HCT116 (cell line): ENCODE measurements at regions not wholly inside any gene's neighbourhood (a gene's known extent, or its start where the extent isn't known, plus 50 kb on each side); places are given as distances from the start of the nearest gene placed in this dataset.

Source experiments
- ATAC-seq: fragments of 200-7000 bp; cut with Tn5 transposase; 2 replicates; pipeline ENCODE4 v1.9.1; 2020; ENCODE audit warnings: mild to moderate bottlenecking, moderate library complexity
- BruUV-seq: library from RNA; stranded (reverse); fragments of 400-500 nt; replicated peaks from 2 replicates; lab custom pipeline; 2021; lab: Mats Ljungman, UMichigan
- CTCF ChIA-PET: fragments of 300-600 bp; sonication (Branson Sonifier 250); formaldehyde crosslinking; loops from one replicate; lab custom pipeline; 2021; ENCODE audit warnings: antibody characterized with exemption; lab: Charles Lee
- POLR2A ChIA-PET: fragments of 300-600, 350-600 bp; sonication (Branson Sonifier 250); formaldehyde crosslinking; loops from one replicate; lab custom pipeline; 2021; ENCODE audit warnings: antibody characterized with exemption; lab: Charles Lee
- RAD21 ChIA-PET, 2 experiments: fragments of 300-600 bp; sonication (Branson Sonifier 250); formaldehyde crosslinking; loops; one replicate each; lab custom pipeline; 2023; ENCODE audit warnings: low total read pairs in 2 of 2; ENCODE audit not compliant: uncharacterized antibody in 2 of 2, unreplicated experiment in 2 of 2, low non-redundant PET in 1 of 2; lab: Charles Lee
- DNase-seq: peaks from one replicate; pipeline ENCODE4 v3.0.0-alpha.2; 2010; ENCODE audit warnings: low read depth, low spot score
- H2AFZ ChIP-seq: fragments of 200-600 bp; shearing (Covaris generic), sonication (generic); 2 replicates; pipeline ENCODE4 v1.6.1; 2017; ENCODE audit warnings: low read depth, mixed run types, mixed read lengths, antibody characterized with exemption, low read length; ENCODE audit not compliant: poor library complexity, severe bottlenecking
- H3K27ac ChIP-seq: 2 replicates; pipeline ENCODE4 v1.5.1; 2012; ENCODE audit warnings: low read depth, low read length
- H3K27me3 ChIP-seq: fragments of 200-600 bp; sonication (generic); 2 replicates; pipeline ENCODE4 v1.6.1; 2016; ENCODE audit warnings: mixed run types, low read length, mixed read lengths; ENCODE audit not compliant: insufficient read depth
- H3K36me3 ChIP-seq, 2 experiments: fragments of 200-500 bp in 1 of 2; fragments of 200-600 bp in 1 of 2; sonication (Bioruptor generic) in 1 of 2; sonication (generic) in 1 of 2; 2 replicates each; pipeline versions ENCODE4 v1.5.1 to v1.6.1; 2014 to 2016; ENCODE audit warnings: low read length in 2 of 2, inconsistent platforms in 1 of 2, mixed read lengths in 1 of 2, mixed run types in 1 of 2; ENCODE audit not compliant: insufficient read depth in 2 of 2, control insufficient read depth in 1 of 2
- H3K4me1 ChIP-seq, 2 experiments: fragments of 200-600 bp in 1 of 2; sonication (generic) in 1 of 2; 2 replicates each; pipeline versions ENCODE4 v1.5.1 to v1.6.1; 2012 to 2017; ENCODE audit warnings: low read length in 2 of 2, inconsistent platforms in 1 of 2, mild to moderate bottlenecking in 1 of 2, mixed read lengths in 1 of 2, mixed run types in 1 of 2, moderate library complexity in 1 of 2; ENCODE audit not compliant: insufficient read depth in 2 of 2, control insufficient read depth in 1 of 2
- H3K4me2 ChIP-seq: fragments of 200-600 bp; sonication (generic); 2 replicates; pipeline ENCODE4 v1.6.1; 2017; ENCODE audit warnings: mixed run types, low read length, mixed read lengths
- H3K4me3 ChIP-seq, 2 experiments: fragments of 200-600 bp in 1 of 2; sonication (generic) in 1 of 2; replicated peaks in 1 of 2; 2 replicates each; pipeline ENCODE4 v1.5.1; 2011 to 2016; ENCODE audit warnings: low read length in 2 of 2, control low read depth in 1 of 2, low read depth in 1 of 2, mild to moderate bottlenecking in 1 of 2, mixed read lengths in 1 of 2, mixed run types in 1 of 2
- H3K79me2 ChIP-seq: fragments of 200-600 bp; sonication (generic); 2 replicates; pipeline ENCODE4 v1.6.1; 2017; ENCODE audit warnings: mild to moderate bottlenecking, mixed run types, low read length, moderate library complexity, mixed read lengths; ENCODE audit not compliant: insufficient read depth
- H3K9ac ChIP-seq: fragments of 200-600 bp; sonication (generic); 2 replicates; pipeline ENCODE4 v1.6.1; 2016; ENCODE audit warnings: low read length, mixed read lengths
- H3K9me2 ChIP-seq: fragments of 200-600 bp; sonication (generic), shearing (Covaris generic); 2 replicates; pipeline ENCODE4 v1.6.1; 2017; ENCODE audit warnings: mixed run types, mild to moderate bottlenecking, moderate library complexity; ENCODE audit not compliant: insufficient read depth
- H3K9me3 ChIP-seq, 2 experiments: fragments of 200-500 bp in 1 of 2; fragments of 200-600 bp in 1 of 2; sonication (Bioruptor generic) in 1 of 2; sonication (generic) in 1 of 2; 2 replicates each; pipeline ENCODE4 v1.6.1; 2014 to 2017; ENCODE audit warnings: low read length in 2 of 2, mixed read lengths in 2 of 2, inconsistent platforms in 1 of 2, low read depth in 1 of 2, mild to moderate bottlenecking in 1 of 2, mixed run types in 1 of 2, moderate library complexity in 1 of 2; ENCODE audit not compliant: control insufficient read depth in 1 of 2, insufficient read depth in 1 of 2
- H4K20me1 ChIP-seq: fragments of 200-600 bp; sonication (generic), shearing (Covaris generic); 2 replicates; pipeline ENCODE4 v1.6.1; 2017; ENCODE audit warnings: mixed run types, mild to moderate bottlenecking, moderate library complexity; ENCODE audit not compliant: insufficient read depth
- EGR1 ChIP-seq: IDR thresholded peaks from 2 replicates; pipeline ENCODE4 v1.6.1; 2012; ENCODE audit warnings: low read depth
- ELF1 ChIP-seq: IDR thresholded peaks from 2 replicates; pipeline ENCODE4 v1.6.1; 2012; ENCODE audit warnings: low read depth, borderline replicate concordance
- JUND ChIP-seq: IDR thresholded peaks from 2 replicates; pipeline ENCODE4 v1.6.1; 2012
- SIN3A ChIP-seq: IDR thresholded peaks from 2 replicates; pipeline ENCODE4 v1.6.1; 2012; ENCODE audit warnings: low read depth
- SP1 ChIP-seq: IDR thresholded peaks from 2 replicates; pipeline ENCODE4 v1.6.1; 2012; ENCODE audit warnings: low read depth
- TCF7L2 ChIP-seq: IDR thresholded peaks from 2 replicates; pipeline ENCODE4 v1.7.0; 2011; ENCODE audit warnings: borderline replicate concordance, inconsistent platforms; ENCODE audit not compliant: insufficient read depth, insufficient read length; ENCODE audit errors: extremely low read depth
- ZFX ChIP-seq: fragments of 450-650 bp; IDR thresholded peaks from 2 replicates; pipeline ENCODE4 v1.6.1; 2017
- intact Hi-C: fragments of 100-400 bp; cut with micrococcal nuclease; formaldehyde crosslinking; loops from 2 replicates; pipeline ENCODE4 v1.10.0; 2022
- TF ChIP-seq, protein P1 (sequence below): IDR thresholded peaks from 2 replicates; pipeline ENCODE4 v1.6.1; 2012
- TF ChIP-seq, protein P2 (sequence below), 3 experiments: fragments of 200-600 bp in 1 of 3; sonication (generic) in 1 of 3; IDR thresholded peaks in 2 of 3; conservative IDR thresholded peaks in 1 of 3; 2 replicates each; pipeline ENCODE4 v1.5.1; 2012 to 2017; ENCODE audit warnings: low read depth in 2 of 3, low read length in 2 of 3, antibody characterized with exemption in 1 of 3, borderline replicate concordance in 1 of 3, control low read depth in 1 of 3, mild to moderate bottlenecking in 1 of 3, mixed read lengths in 1 of 3, mixed run types in 1 of 3, moderate library complexity in 1 of 3; ENCODE audit not compliant: insufficient read depth in 1 of 3

DNA sequence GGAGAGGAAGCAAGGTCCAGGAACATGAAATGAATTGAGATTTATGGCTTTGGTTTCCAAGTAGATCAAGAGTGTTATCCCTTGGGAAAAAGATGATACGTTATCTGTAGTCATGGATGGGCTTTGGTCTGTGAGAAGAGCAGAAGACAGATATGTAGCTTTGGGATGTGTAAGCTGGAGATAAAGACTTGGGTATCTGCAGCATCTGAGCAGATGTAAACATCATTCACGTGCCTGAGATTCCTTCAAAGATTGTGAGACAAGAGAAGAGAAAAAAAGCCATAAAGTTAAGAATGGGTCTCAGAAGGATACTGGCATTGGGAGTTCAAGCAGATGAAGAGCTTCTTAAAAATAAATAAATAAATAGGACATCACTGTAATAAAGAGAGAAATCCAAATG lies 217.8 kb downstream of the PTPRC start (continued):
- no peak for TF ChIP-seq SP1
- no peak for TF ChIP-seq ZFX
- TF ChIP-seq, protein P1, sequence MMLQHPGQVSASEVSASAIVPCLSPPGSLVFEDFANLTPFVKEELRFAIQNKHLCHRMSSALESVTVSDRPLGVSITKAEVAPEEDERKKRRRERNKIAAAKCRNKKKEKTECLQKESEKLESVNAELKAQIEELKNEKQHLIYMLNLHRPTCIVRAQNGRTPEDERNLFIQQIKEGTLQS, result no peak
- TF ChIP-seq JUND, result no peak
- no peak for TF ChIP-seq ELF1
- no peak for TF ChIP-seq TCF7L2
- TF ChIP-seq EGR1, result no peak
- TF ChIP-seq, protein P2, sequence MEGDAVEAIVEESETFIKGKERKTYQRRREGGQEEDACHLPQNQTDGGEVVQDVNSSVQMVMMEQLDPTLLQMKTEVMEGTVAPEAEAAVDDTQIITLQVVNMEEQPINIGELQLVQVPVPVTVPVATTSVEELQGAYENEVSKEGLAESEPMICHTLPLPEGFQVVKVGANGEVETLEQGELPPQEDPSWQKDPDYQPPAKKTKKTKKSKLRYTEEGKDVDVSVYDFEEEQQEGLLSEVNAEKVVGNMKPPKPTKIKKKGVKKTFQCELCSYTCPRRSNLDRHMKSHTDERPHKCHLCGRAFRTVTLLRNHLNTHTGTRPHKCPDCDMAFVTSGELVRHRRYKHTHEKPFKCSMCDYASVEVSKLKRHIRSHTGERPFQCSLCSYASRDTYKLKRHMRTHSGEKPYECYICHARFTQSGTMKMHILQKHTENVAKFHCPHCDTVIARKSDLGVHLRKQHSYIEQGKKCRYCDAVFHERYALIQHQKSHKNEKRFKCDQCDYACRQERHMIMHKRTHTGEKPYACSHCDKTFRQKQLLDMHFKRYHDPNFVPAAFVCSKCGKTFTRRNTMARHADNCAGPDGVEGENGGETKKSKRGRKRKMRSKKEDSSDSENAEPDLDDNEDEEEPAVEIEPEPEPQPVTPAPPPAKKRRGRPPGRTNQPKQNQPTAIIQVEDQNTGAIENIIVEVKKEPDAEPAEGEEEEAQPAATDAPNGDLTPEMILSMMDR (IDR thresholded peaks at IDR 0.05 in 2 of 3, conservative IDR thresholded peaks at IDR 0.05 in 1 of 3; ENCODE audit: borderline replicate concordance in 1 of 3, insufficient read depth in 1 of 3, low read depth in 2 of 3, low read length in 2 of 3), result no peak
- no peak for TF ChIP-seq SIN3A
- TF ChIP-seq, all 23 proteins: peak for 0

DNA sequence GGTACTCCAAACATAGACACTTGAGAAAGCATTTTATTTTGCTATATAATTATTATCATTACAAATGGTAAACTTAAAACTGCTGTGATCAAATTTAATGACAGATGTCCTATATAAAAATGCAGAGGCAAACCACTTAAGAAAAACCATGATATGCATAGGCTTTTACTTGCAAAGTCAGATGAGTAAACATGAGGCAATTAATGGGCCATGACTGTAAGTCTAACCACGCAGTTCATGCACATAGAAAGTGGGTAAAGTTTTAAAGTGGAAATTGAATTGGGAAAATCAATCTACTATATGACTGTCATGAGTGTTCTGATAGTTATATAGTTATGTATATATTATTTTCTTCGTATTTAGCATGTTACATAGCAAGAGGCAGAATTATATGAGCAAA lies 219.2 kb downstream of the PTPRC start:
- DNase-seq, result no peak
- TF ChIP-seq, protein P1, result no peak
- ChIA-PET POLR2A (no interaction called here), CTCF (no interaction called here), RAD21 (no interaction called here)
- Histone ChIP-seq H3K4me2 (no peak overlapping the region), H3K36me3 (no peaks in the 10 kb centered on the region), H3K27ac (no peak overlapping the region), H4K20me1 (no peaks in the 10 kb centered on the region), H3K9me2 (no peaks in the 10 kb centered on the region), H3K4me3 (no peak overlapping the region), H3K9me3 (no peaks in the 10 kb centered on the region), H3K79me2 (no peaks in the 10 kb centered on the region), H3K27me3 (no peaks in the 10 kb centered on the region), H2AFZ (no peak overlapping the region), H3K4me1 (no peaks in the 10 kb centered on the region), H3K9ac (no peak overlapping the region)
- no peak for ATAC-seq
- intact Hi-C loops, result no loop called here
- BruUV-seq, result no TSS peak
